MM.1S (cell line): ENCODE measurements at regions not wholly inside any gene's neighbourhood (a gene's known extent, or its start where the extent isn't known, plus 50 kb on each side); places are given as distances from the start of the nearest gene placed in this dataset.

ENCODE experiments used
- EZH2 ChIP-seq: fragments of 300-600 bp; sonication (generic); optimal IDR thresholded peaks from 2 replicates; pipeline ENCODE3; 2017; ENCODE audit warnings: low read depth, mild to moderate bottlenecking, antibody characterized with exemption, low read length, mixed read lengths
- TF ChIP-seq, protein P1 (sequence below): fragments of 300-600 bp; sonication (generic); IDR thresholded peaks from 2 replicates; pipeline ENCODE4 v1.5.1; 2016; ENCODE audit warnings: antibody characterized with exemption, low read length, mixed read lengths

DNA sequence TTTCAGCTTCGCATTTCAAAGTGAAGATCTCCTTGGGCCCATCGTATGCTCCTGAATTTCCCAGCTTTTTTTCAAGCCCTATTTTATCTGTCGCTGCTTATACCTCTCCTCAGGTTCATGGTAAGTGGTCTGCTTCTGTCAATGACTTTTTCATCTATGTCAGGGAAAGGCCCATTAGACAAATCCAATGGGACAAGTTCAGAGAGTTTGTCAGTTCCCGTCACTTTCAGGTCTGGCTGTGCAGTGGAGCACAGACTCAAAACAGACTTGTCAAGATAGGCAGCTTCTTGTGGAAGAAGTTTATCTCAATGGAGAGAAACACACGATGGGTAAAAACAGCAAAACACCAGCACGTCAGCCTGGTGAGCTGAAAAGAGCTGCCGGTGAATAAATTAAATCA lies 100.9 kb upstream of the KLF7 start:
- TF ChIP-seq, protein P1, sequence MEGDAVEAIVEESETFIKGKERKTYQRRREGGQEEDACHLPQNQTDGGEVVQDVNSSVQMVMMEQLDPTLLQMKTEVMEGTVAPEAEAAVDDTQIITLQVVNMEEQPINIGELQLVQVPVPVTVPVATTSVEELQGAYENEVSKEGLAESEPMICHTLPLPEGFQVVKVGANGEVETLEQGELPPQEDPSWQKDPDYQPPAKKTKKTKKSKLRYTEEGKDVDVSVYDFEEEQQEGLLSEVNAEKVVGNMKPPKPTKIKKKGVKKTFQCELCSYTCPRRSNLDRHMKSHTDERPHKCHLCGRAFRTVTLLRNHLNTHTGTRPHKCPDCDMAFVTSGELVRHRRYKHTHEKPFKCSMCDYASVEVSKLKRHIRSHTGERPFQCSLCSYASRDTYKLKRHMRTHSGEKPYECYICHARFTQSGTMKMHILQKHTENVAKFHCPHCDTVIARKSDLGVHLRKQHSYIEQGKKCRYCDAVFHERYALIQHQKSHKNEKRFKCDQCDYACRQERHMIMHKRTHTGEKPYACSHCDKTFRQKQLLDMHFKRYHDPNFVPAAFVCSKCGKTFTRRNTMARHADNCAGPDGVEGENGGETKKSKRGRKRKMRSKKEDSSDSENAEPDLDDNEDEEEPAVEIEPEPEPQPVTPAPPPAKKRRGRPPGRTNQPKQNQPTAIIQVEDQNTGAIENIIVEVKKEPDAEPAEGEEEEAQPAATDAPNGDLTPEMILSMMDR: no peak
- no peak for TF ChIP-seq EZH2
